ENCODE measurements at regions not wholly inside any gene's neighbourhood (a gene's known extent, or its start where the extent isn't known, plus 50 kb on each side); places are given as distances from the start of the nearest gene placed in this dataset.
"Not testable (repeated sequence)": the region's sequence is repeated elsewhere in the genome, so short reads cannot be mapped to it uniquely, and the experiment has no call there.

DNA sequence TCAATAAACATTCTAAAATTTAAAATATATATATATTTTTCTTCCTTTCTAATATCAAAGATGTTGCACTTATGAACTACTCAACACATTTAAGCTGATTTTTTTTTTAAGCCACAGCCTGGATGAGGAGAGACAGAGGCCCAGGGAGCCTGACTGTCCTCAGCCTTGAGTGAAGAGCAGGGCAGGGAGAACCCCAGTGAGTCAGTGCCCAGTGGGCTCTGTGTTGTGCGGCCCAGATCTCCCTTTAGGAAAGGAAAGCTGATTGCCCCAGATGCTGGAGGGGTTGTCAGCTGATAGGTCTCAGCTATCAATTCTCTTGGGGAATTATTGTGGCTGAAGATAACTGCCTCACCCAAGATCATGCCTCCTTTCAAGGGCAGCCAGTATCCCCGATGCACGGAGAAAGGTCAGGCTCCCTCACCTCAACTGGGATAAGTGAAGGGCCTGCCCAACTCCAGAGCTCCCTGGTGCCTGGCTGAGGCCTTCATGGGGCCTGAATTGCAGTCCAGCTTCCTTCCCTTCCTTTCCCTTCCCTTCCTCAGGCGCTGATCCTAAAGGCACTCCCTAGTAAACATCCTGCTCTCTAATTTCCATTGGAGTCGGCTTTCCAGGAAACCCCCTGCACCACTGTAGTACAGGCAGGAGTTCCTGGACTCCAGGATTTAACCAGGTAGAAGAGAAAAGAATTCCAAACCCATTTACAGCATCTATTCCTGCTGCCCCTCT, 106.9 kb upstream of the ATL2 start:
- FAIRE-seq = no peak
- DNase-seq (ENCODE audit: low spot score) = no peak

- not testable (repeated sequence) for DNase-seq (ENCODE audit: low spot score)
Measured at GRCh38 chr2:38482710-38483109, 105.6 kb upstream of the ATL2 start.

GRCh38 chr2:38480617-38481016, 103.5 kb upstream of the ATL2 start:
- FAIRE-seq (no peak), DNase-seq (ENCODE audit: low spot score) (no peak)

More at GRCh38 chr2:38482710-38483109, 105.6 kb upstream of the ATL2 start:
- FAIRE-seq = not testable (repeated sequence)

DNA sequence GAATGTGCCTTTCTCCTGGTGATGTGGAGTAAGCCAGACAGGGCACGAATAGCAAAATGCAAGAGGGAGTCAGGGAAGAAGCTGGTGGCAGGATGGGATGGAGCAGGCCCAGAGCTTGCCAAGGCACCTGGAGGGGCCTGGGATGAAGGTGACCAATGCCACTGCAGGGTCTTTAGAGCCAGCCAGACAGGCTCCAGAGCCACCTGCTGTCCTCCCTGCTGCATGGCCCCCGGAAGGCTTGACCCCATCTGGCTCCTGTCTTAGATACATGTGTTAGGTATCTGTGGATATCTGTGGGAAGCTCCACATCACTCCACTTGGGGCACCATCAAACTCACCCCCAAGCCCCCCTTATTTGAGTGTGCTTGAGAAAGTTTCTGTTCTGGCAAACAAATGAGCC, 99.9 kb upstream of the ATL2 start:
- no peak for FAIRE-seq
- no peak for DNase-seq (ENCODE audit: low spot score)

DNA sequence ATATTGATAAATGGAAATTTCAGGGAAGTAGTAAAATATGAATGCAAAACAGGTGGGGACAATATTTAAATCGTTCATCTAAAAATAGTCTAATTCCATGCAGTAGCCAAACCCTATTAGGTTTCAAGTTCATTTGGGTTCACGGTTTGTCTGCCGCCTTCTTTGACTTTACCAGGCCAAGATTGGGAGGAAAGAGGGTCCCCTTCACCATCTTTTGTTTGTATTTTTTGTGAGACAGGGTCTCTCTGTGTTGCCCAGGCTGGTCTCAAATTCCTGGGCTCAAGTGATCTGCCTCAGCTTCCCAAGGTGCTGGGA, 98.5 kb upstream of the ATL2 start:
- FAIRE-seq = no peak
- DNase-seq (ENCODE audit: low spot score) = no peak

- DNase-seq (ENCODE audit: low spot score) = no peak
- FAIRE-seq = no peak
Measured at GRCh38 chr2:38474715-38475566, 97.9 kb upstream of the ATL2 start.

DNA sequence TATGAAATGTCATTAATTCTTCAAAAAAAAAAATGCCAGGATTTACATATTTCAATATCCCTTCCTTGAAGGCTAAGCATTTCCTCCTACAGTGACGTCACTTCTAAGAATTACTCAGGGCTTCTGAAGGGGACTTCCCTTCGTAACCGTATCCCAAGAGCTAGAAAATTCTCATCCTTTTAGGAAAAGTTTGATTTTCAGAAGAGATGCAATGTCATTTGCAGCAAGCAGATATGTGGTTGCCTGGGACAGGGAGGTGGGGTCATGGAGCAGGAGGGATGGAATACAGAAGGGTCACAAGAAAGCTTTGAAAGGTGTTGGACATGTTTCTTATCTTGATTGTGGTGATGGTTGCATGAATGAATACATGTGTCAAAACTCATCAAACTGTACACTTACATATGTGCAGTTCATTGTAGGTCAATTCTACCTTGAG, 97.0 kb upstream of the ATL2 start:
- FAIRE-seq = no peak

DNA sequence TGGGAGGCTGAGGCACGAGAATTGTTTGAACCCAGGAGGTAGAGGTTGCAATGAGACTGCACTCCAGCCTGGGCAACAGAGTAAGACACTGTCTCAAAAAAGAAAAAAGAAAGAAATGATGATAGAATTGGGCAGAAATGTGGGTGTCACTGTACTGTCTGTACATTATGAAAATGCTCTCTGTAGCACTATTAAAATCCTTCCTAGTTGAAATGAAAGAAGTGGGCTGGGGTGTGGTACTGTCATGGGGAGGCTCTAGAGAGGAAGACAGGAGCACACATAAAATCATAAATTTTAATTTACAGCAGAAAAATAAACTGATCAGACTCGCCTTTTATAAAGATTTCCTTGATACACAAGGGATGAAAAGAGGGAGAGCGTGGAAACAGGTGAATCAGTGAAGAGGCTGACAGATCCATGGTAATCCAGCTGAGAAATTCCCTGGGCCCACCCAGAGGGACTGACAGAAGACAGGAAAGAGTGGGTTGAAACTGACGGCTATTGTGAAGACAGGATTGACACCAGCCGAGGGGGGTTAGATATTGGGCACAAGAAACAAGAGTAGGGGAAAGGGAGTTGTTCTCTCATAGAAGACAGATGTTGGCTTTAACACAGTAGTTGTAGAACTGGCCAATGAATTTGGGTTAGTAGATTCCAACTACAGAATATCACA, 96.4 kb upstream of the ATL2 start:
- FAIRE-seq = no peak
- no peak for DNase-seq (ENCODE audit: low spot score)

More for the DNA sequence above, 97.0 kb upstream of the ATL2 start:
- DNase-seq (ENCODE audit: low spot score) = no peak

DNA sequence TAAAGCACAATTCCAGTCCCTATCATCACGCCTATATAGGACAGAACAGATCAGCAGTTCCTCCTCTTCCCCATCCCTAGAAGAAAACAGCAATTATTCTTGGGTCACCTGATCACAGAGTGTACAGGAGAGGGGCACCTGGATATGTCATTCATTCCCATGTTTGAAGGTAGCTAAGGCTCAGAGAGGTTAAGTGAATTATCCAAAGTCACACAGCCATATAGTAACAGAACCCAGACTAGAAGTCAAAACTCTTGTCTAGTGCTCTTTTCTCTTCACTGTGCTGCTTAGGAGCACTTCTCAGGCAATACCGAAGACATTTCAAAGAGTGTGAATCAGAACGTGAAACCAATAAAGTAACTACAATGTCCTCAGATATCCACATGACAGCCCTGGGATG, 93.0 kb upstream of the ATL2 start:
- FAIRE-seq (no peak), DNase-seq (ENCODE audit: low spot score) (no peak)

DNA sequence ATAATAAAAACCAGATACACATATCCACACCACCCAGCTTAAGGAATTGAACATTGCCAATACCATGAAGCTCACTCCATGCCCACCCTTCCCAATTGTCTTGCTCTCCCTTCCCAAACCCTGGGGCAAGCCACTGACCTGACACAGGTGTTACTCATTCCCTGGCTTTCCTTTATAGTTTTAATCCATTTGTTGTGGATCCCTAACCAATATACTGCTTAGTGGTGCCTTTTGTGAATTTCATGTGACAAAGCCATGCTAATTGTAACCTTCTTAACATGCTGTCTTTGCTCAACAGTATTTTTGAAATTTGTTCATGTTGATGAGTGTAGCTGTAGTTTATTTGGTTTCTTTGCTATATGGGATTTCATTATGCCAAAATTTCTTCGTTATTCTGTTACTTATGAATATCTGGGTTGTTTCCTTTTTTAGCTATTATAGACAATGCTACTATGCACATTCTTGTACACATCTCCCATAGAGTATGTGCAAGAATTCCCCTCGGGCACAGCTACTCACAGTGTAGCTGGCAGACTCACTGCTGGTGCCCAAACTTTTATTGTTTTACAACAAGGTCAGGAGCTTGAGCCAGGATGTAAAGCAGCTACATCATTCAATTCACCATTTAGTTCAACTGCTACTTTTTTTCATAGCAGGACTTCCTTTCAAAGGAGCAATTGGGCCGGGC, 90.8 kb upstream of the ATL2 start:
- no peak for DNase-seq (ENCODE audit: low spot score)
- no peak for FAIRE-seq

DNA sequence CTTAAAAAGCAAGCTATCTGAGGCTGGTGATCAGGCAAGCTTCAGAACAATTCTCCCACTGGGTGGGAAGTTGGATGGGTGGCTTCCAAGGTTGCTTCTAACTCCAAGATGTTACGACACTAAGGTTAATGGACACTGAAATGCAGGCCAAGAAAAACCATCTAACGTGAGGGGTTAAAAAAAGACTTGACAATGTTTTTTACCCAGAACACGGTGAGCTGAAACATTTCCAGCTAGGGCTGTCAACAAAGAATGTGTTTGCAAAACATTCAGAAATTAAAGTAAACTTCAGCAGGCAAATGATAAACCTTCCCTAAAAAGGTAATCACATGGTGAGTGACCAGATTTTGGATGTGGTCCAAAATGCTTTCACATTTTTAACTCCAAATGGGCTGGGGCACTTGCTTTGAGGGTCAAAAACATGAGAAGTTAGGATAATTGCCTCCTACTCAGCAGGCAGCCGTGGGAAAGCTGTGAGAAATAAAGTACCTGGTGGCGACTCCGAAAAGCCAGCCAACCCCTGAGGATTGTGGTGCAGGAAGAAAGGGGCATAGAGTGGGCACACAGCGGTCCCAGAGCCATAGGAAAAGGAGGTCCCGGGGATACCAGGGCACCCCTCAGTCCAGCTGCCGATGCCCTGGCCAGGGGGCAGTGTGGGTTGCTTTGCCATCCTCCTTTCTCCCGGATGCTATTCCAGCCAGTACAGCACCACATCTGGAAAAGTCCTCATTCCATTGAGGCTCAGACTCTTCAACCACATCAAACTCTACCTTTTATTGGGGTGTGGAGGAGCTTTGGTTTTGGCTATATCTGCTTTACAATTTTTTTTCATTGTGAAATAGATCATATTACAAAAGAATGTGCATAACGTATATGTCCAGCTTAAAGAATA, 90.0 kb upstream of the ATL2 start:
- DNase-seq (ENCODE audit: low spot score) (no peak), FAIRE-seq (no peak)

- no peak for FAIRE-seq
- no peak for DNase-seq (ENCODE audit: low spot score)
Measured at GRCh38 chr2:38466409-38466808, 89.3 kb upstream of the ATL2 start.

DNA sequence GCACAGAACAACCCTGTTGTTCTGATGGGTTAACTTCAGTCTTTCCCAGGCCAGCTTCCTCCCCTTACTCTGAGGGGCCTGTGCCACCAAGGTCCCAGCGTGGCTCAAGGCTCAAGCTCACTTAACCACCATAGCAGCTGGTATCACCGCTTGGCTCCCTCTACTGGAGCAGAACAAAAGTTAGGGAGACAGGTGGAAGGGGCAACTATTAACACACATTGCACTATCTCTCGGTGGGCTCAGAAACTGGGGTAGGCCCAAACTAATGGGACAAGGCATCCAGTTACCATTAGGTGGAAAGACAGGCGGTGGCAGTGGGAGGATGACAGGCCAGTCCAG, 88.7 kb upstream of the ATL2 start:
- DNase-seq (ENCODE audit: low spot score) = peak; percentile 29
- FAIRE-seq = no peak

GRCh38 chr2:38464971-38465788, 88.1 kb upstream of the ATL2 start:
- DNase-seq (ENCODE audit: low spot score) (no peak), FAIRE-seq (no peak)

DNA sequence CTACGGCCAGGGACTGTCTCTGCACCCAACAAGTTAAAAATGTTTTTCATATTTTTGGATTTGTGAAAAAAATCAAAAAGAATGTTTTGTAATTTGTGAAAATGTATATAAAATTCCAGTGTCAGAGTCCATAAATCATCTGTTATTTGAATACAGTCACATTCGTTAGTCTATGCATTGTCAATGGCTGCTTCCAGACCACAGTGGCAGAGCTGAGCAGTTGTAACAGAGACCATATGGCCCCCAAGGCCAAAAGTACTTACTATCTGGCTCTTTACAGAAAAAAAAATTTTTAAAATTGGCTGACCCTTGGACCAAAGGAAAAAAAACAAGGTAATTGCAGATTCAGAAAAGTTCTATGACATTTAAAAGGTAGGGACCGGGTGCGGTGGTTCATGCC, 86.7 kb upstream of the ATL2 start:
- no peak for FAIRE-seq

DNA sequence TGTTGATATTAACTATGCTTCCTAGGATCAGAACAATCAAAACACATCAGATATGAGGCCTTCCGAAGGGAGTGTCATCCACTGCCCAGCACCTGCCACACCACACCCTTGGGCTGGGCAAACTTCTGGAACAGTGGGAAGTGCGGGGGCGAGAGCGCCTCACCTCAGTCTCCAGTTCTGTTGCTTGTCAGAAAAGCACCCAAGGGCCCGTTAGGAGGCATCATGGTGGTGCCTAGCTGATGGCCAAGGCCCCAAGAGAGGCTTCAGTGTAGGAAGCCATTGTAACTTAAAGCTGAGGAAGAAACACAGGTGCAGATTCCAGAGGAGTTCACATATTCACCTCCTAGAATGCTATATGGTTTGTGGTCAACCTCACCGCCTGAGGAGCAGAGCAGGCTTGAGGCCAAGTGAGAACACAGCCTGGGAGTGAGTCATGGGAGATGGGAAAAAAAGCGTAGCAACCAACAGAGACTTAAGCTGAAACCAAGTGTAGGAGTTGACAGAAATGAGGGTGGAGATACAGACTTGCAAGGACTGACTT, 85.1 kb upstream of the ATL2 start:
- peak; percentile 92 for FAIRE-seq
- peak; percentile 95 for DNase-seq (ENCODE audit: low spot score)

More for the DNA sequence above, 86.7 kb upstream of the ATL2 start:
- no peak for DNase-seq (ENCODE audit: low spot score)

GRCh38 chr2:38461470-38461869, 84.4 kb upstream of the ATL2 start:
- FAIRE-seq = no peak
- no peak for DNase-seq (ENCODE audit: low spot score)

GRCh38 chr2:38460313-38460712, 83.2 kb upstream of the ATL2 start:
- DNase-seq (ENCODE audit: low spot score) = no peak
- FAIRE-seq = no peak

- DNase-seq (ENCODE audit: low spot score) = no peak
- FAIRE-seq = no peak
Measured at GRCh38 chr2:38454081-38454480, 77.0 kb upstream of the ATL2 start.

- not testable (repeated sequence) for FAIRE-seq; DNase-seq (ENCODE audit: low spot score)
Measured at GRCh38 chr2:38451778-38452177, 74.7 kb upstream of the ATL2 start.

Data from urothelium cell line (cell line).